Retina (tissue), 1 donor: ENCODE measurements at regions not wholly inside any gene's neighbourhood (a gene's known extent, or its start where the extent isn't known, plus 50 kb on each side); places are given as distances from the start of the nearest gene placed in this dataset.

Source experiments
- DNase-seq: peaks from one replicate; pipeline ENCODE4 v3.0.0-alpha.2; 2016

DNA sequence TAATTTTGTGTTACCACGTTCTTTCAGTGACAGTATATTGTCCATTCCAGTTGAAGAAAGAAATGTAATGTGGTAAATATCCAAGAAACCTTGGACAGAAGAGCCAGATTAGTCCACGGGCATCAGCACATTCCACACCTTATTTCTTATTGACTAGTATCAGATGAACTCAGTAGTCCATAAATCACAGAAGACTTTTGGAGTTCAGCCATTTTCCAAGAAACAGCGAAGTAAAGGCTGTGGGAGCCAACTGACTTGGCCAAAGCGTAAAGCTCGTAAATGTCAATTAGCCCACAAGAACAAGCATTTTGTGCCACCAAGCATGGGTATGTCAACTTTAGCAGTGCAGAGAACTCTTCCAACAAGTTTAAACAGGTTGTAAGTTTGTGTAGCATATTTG, 60.2 kb upstream of the STARD4 start:
- DNase-seq, result no peak

DNA sequence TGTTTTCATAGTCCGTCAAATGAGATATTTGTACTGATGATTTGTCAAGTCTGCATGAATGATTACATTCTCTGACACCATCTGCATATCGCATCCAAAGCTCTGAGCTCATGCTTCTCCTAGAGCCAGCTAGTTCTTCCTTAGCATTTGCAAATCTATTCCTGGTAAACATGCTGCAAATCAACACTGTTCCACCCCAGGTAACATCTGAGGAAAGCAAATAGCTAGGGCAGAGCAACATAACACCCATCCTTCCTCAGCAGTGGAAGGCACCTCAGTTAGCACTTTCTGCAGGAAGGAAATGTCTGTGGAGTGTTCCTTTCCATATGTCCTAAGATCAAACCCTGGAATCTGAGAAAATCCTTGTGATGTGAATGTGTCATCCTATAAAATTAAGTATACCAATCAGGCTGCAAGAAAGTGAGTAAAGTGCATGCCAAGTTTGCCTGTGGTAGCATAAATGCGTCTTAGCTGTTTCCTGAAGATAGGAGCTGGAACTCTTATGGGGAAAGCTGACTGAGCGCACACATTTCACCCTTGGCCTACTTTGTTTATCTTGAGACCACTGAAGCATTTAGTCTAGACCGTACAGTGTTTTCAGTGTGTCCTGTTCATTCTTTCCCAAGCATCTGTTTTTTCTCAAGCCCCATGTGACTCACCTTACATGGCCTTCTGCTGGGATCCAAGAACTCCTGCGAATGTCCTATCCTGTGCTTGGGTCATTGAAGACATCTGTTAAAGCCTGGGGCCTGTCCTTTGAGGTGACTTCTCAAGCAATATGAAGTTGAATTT, 50.9 kb upstream of the STARD4 start:
- no peak for DNase-seq

GRCh38 chr5:111562561-111562960, 50.2 kb upstream of the STARD4 start:
- no peak for DNase-seq
